ENCODE measurements at regions not wholly inside any gene's neighbourhood (a gene's known extent, or its start where the extent isn't known, plus 50 kb on each side); places are given as distances from the start of the nearest gene placed in this dataset.

GRCh38 chr9:22288661-22289060, 158.0 kb upstream of the DMRTA1 start:
- TF ChIP-seq CTCF (conservative IDR thresholded peaks at IDR 0.05 in 1 of 2, IDR thresholded peaks at IDR 0.05 in 1 of 2; ENCODE audit: extremely low read depth in 1 of 2, insufficient read depth in 1 of 2, low read depth in 1 of 2, low read length in 2 of 2): no peak
- no peak for TF ChIP-seq EZH2 (IDR thresholded peaks at IDR 0.05; ENCODE audit: borderline replicate concordance, low read length)
